GM23338 (cell line): ENCODE measurements at regions not wholly inside any gene's neighbourhood (a gene's known extent, or its start where the extent isn't known, plus 50 kb on each side); places are given as distances from the start of the nearest gene placed in this dataset.

Experiments
- ATAC-seq: fragments of 200-7000 bp; cut with Tn5 transposase; 3 replicates; pipeline ENCODE4 v1.9.1; 2020
- DNase-seq: peaks from one replicate; pipeline ENCODE4 v3.0.0-alpha.2; 2015; ENCODE audit warnings: low spot score
- H2AFZ ChIP-seq: fragments of 200-600 bp; sonication (generic); 2 replicates; pipeline ENCODE4 v1.8.0; 2016; ENCODE audit warnings: antibody characterized with exemption, mild to moderate bottlenecking, moderate library complexity
- H3F3A ChIP-seq: fragments of 200-600 bp; sonication (generic); replicated peaks from 2 replicates; pipeline ENCODE4 v1.8.0; 2017; ENCODE audit warnings: antibody characterized with exemption, mixed run types, low read depth
- H3K27ac ChIP-seq: fragments of 200-600 bp; sonication (generic); 2 replicates; pipeline ENCODE4 v1.6.1; 2016; ENCODE audit warnings: low read depth
- H3K27me3 ChIP-seq: fragments of 200-600 bp; sonication (generic); 2 replicates; pipeline ENCODE4 v1.8.0; 2016; ENCODE audit warnings: mild to moderate bottlenecking, mixed run types, moderate library complexity; ENCODE audit not compliant: insufficient read depth
- H3K36me3 ChIP-seq: fragments of 200-600 bp; sonication (generic); 2 replicates; pipeline ENCODE4 v1.8.0; 2016; ENCODE audit warnings: mild to moderate bottlenecking; ENCODE audit not compliant: insufficient read depth
- H3K4me1 ChIP-seq: fragments of 200-600 bp; sonication (generic); 2 replicates; pipeline ENCODE4 v1.8.0; 2016; ENCODE audit warnings: mild to moderate bottlenecking, moderate library complexity; ENCODE audit not compliant: insufficient read depth
- H3K4me2 ChIP-seq: fragments of 200-600 bp; sonication (generic); 2 replicates; pipeline ENCODE4 v1.7.1; 2017; ENCODE audit warnings: mixed run types
- H3K4me3 ChIP-seq: fragments of 200-600 bp; sonication (generic); 2 replicates; pipeline ENCODE4 v1.6.1; 2016; ENCODE audit warnings: mixed run types
- H3K79me2 ChIP-seq: fragments of 200-600 bp; sonication (generic); replicated peaks from 2 replicates; pipeline ENCODE4 v1.8.0; 2017; ENCODE audit warnings: mild to moderate bottlenecking; ENCODE audit not compliant: insufficient read depth
- H3K9me2 ChIP-seq: fragments of 200-600 bp; sonication (generic); 2 replicates; pipeline ENCODE4 v1.8.0; 2017; ENCODE audit not compliant: insufficient read depth
- H4K20me1 ChIP-seq: fragments of 200-600 bp; sonication (generic); replicated peaks from 2 replicates; pipeline ENCODE4 v1.8.0; 2017; ENCODE audit warnings: mild to moderate bottlenecking; ENCODE audit not compliant: insufficient read depth
- H3K27ac Mint-ChIP-seq: 2 replicates; pipeline ENCODE4 v1.8.0; 2020; ENCODE audit warnings: inconsistent platforms, mild to moderate bottlenecking, moderate library complexity, mixed read lengths
- H3K27me3 Mint-ChIP-seq: 3 replicates; pipeline ENCODE4 v1.8.0; 2022; ENCODE audit warnings: low read depth, mild to moderate bottlenecking, moderate library complexity, mixed read lengths, inconsistent platforms; ENCODE audit not compliant: insufficient read depth, poor library complexity
- H3K36me3 Mint-ChIP-seq: 3 replicates; pipeline ENCODE4 v1.8.0; 2021; ENCODE audit warnings: low read depth, mild to moderate bottlenecking, inconsistent platforms, moderate library complexity, mixed read lengths
- H3K4me1 Mint-ChIP-seq: 3 replicates; pipeline ENCODE4 v1.8.0; 2020; ENCODE audit warnings: mild to moderate bottlenecking, inconsistent platforms, mixed read lengths
- H3K4me3 Mint-ChIP-seq: 3 replicates; pipeline ENCODE4 v1.8.0; 2021; ENCODE audit warnings: moderate library complexity, mild to moderate bottlenecking, inconsistent platforms, mixed read lengths
- H3K9me3 Mint-ChIP-seq: 3 replicates; pipeline ENCODE4 v1.8.0; 2020; ENCODE audit warnings: moderate library complexity, mild to moderate bottlenecking, inconsistent platforms, mixed read lengths
- CREB1 ChIP-seq: fragments of 250-450 bp; sonication (Bioruptor Pico); IDR thresholded peaks from 2 replicates; pipeline ENCODE4 v1.5.0; 2020; ENCODE audit warnings: low read depth, mild to moderate bottlenecking, moderate library complexity
- EZH2 ChIP-seq: fragments of 200-600 bp; sonication (generic); IDR thresholded peaks from one replicate; pipeline ENCODE4 v1.8.0; 2017; ENCODE audit warnings: antibody characterized with exemption, mild to moderate bottlenecking, low read depth; ENCODE audit not compliant: unreplicated experiment
- NANOG ChIP-seq: IDR thresholded peaks from 2 replicates; pipeline ENCODE4 v1.6.1; 2016; ENCODE audit warnings: antibody characterized with exemption, borderline replicate concordance
- STAT1 ChIP-seq: IDR thresholded peaks from one replicate; pipeline ENCODE4 v1.6.1; 2016; ENCODE audit warnings: antibody characterized with exemption; ENCODE audit not compliant: unreplicated experiment
- ZNF114 ChIP-seq: fragments of 250-450 bp; sonication (Bioruptor Pico); IDR thresholded peaks from 2 replicates; pipeline ENCODE4 v1.5.0; 2020; ENCODE audit warnings: mild to moderate bottlenecking, moderate library complexity
- ZNF462 ChIP-seq: fragments of 250-450 bp; sonication (Bioruptor Pico); IDR thresholded peaks from 2 replicates; pipeline ENCODE4 v1.5.0; 2020; ENCODE audit warnings: mild to moderate bottlenecking, moderate library complexity
- TF ChIP-seq, protein P1 (sequence below), 2 experiments: fragments of 200-600 bp in 1 of 2; sonication (generic) in 1 of 2; conservative IDR thresholded peaks; 2 replicates each; pipeline versions ENCODE4 v1.5.1 to v1.6.1; 2016 to 2017; ENCODE audit warnings: antibody characterized with exemption in 2 of 2, low read depth in 2 of 2, mild to moderate bottlenecking in 2 of 2, moderate library complexity in 1 of 2

DNA sequence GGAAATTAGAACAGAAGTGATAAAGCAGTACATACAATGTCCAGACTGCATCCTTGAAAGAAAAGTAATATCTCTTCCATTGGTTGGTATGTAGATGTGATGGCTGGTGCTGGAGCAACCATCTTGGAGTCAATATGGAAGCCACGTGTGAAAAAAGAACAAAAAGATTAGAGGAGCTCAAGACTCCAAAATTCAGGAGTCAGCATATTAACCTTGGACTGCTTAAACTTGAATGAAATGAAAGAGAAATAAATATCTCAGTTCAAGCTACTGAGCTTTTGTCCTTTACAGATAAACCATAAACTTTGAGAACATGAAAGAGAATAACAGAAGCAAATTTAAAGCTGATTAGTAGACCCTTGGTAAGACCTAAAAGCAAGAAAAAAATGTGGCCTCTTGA is 197.9 kb downstream of the HS3ST3B1 start (continued):
- TF ChIP-seq ZNF462 (CRISPR knock-in tag) (no peak), EZH2 (no peak), ZNF114 (no peak), CREB1 (CRISPR knock-in tag) (no peak), STAT1 (no peak)

DNA sequence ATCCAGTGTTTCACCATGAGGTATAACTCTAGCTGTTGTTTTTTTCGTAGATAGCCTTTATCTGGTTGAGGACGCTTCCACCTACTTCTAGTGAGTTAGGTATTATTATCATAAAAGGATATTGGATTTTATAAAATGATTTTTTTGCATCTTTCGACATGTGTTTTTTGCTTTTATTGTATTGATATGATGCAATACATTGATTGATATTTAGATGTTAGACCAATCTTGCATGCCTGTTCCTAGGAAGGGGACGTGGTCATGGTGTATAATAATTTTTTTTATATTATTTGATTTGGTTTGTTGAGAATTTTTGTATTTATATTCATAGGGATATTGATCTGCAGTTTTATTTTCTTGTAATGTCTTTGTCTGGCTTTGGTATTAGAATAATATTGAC is 193.3 kb downstream of the HS3ST3B1 start:
- Histone ChIP-seq H3K4me1 (no peaks in the 10 kb centered on the region), H3K4me2 (no peak overlapping the region), H3K27ac (no peak overlapping the region), H3K27me3 (no peaks in the 10 kb centered on the region), H4K20me1 (no peaks in the 10 kb centered on the region), H3K9me2 (peaks cover 4% of the 10 kb centered on the region; the same call in 1 of the 2 replicates), H3K79me2 (no peaks in the 10 kb centered on the region), H3K36me3 (no peaks in the 10 kb centered on the region), H2AFZ (no peak overlapping the region), H3K4me3 (no peak overlapping the region), H3F3A (no peaks in the 10 kb centered on the region)
- no peak for ATAC-seq
- H3K27me3 Mint-ChIP-seq: no peaks in the 10 kb centered on the region
- 0 out of 3 replicates have a peak, but pooled peaks cover 4% of the 10 kb centered on the region for H3K9me3 Mint-ChIP-seq
- H3K4me1 Mint-ChIP-seq: no peaks in the 10 kb centered on the region
- TF ChIP-seq NANOG (no peak), ZNF462 (CRISPR knock-in tag) (no peak), EZH2 (no peak), STAT1 (no peak)
- TF ChIP-seq, protein P1, sequence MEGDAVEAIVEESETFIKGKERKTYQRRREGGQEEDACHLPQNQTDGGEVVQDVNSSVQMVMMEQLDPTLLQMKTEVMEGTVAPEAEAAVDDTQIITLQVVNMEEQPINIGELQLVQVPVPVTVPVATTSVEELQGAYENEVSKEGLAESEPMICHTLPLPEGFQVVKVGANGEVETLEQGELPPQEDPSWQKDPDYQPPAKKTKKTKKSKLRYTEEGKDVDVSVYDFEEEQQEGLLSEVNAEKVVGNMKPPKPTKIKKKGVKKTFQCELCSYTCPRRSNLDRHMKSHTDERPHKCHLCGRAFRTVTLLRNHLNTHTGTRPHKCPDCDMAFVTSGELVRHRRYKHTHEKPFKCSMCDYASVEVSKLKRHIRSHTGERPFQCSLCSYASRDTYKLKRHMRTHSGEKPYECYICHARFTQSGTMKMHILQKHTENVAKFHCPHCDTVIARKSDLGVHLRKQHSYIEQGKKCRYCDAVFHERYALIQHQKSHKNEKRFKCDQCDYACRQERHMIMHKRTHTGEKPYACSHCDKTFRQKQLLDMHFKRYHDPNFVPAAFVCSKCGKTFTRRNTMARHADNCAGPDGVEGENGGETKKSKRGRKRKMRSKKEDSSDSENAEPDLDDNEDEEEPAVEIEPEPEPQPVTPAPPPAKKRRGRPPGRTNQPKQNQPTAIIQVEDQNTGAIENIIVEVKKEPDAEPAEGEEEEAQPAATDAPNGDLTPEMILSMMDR (conservative IDR thresholded peaks at IDR 0.05; ENCODE audit: low read depth in 2 of 2): no peak
- DNase-seq: no peak
- H3K4me3 Mint-ChIP-seq: no peak overlapping the region
- H3K36me3 Mint-ChIP-seq: no peaks in the 10 kb centered on the region
- H3K27ac Mint-ChIP-seq: no peak overlapping the region
